Glomerular visceral epithelial cell (primary cell): ENCODE measurements at regions not wholly inside any gene's neighbourhood (a gene's known extent, or its start where the extent isn't known, plus 50 kb on each side); places are given as distances from the start of the nearest gene placed in this dataset.
A peak's percentile ranks its signal among the peaks of the same experiment; 100 is the strongest.

Experiments
- DNase-seq: peaks from one replicate; pipeline ENCODE4 v3.0.0-alpha.2; 2016; ENCODE audit errors: extremely low spot score

- no peak for DNase-seq
Observed at GRCh38 chr17:36756695-36757094, 155.3 kb downstream of the MRM1 start.

- no peak for DNase-seq
Observed at GRCh38 chr17:36760425-36760824, 159.0 kb downstream of the MRM1 start.

- DNase-seq, result no peak
Observed at GRCh38 chr17:36761203-36761950, 160.0 kb downstream of the MRM1 start.

GRCh38 chr17:36765436-36766043 is 164.2 kb downstream of the MRM1 start:
- no peak for DNase-seq

- DNase-seq, result peak; percentile 41
Observed at GRCh38 chr17:36768394-36768793, 167.0 kb downstream of the MRM1 start.

- DNase-seq, result no peak
Observed at GRCh38 chr17:36773039-36773438, 164.2 kb upstream of the LHX1 start.

GRCh38 chr17:36777118-36777517 is 160.2 kb upstream of the LHX1 start:
- peak; percentile 12 for DNase-seq

GRCh38 chr17:36778448-36778847 is 158.8 kb upstream of the LHX1 start:
- peak; percentile 57 for DNase-seq

- no peak for DNase-seq
Observed at GRCh38 chr17:36779550-36779949, 157.7 kb upstream of the LHX1 start.

GRCh38 chr17:36784633-36785032 is 152.6 kb upstream of the LHX1 start:
- DNase-seq, result no peak

- DNase-seq, result no peak
Observed at GRCh38 chr17:36786867-36787266, 150.4 kb upstream of the LHX1 start.

GRCh38 chr17:36791150-36791941 is 145.9 kb upstream of the LHX1 start:
- DNase-seq, result no peak

GRCh38 chr17:36791942-36792475 is 145.3 kb upstream of the LHX1 start:
- no peak for DNase-seq

- DNase-seq, result no peak
Observed at GRCh38 chr17:36792849-36793248, 144.4 kb upstream of the LHX1 start.

GRCh38 chr17:36793976-36794375 is 143.3 kb upstream of the LHX1 start:
- no peak for DNase-seq

- DNase-seq, result no peak
Observed at GRCh38 chr17:36807496-36808179, 129.6 kb upstream of the LHX1 start.

GRCh38 chr17:36808180-36808661 is 129.1 kb upstream of the LHX1 start:
- DNase-seq, result peak; percentile 16

- no peak for DNase-seq
Observed at GRCh38 chr17:36812762-36813161, 124.5 kb upstream of the LHX1 start.

- no peak for DNase-seq
Observed at GRCh38 chr17:36813357-36813756, 123.9 kb upstream of the LHX1 start.

- no peak for DNase-seq
Observed at GRCh38 chr17:36813957-36814563, 123.2 kb upstream of the LHX1 start.

GRCh38 chr17:36814958-36815357 is 122.3 kb upstream of the LHX1 start:
- no peak for DNase-seq
